ENCODE measurements at regions not wholly inside any gene's neighbourhood (a gene's known extent, or its start where the extent isn't known, plus 50 kb on each side); places are given as distances from the start of the nearest gene placed in this dataset.
A peak's percentile ranks its signal among the peaks of the same experiment; 100 is the strongest.

DNA sequence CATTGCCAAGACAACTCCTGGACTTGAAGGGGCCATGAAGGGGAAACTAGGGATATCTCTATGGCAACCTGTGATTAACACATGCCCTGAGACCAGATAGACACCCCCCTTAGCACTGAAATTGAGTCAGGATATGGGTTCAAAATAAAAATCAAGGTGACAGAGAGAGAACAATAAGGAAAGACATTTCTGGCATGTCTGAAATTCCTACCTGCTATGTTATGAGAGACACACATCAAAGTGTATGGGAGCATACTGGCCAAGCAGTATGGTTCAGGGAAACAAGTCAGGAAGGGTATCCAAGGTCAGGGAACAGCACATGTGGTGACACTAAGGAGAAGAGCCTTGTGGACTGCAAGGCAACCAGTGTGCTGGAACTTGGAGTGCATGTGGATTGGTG, 388.7 kb downstream of the SHQ1 start:
- Histone ChIP-seq H3K27ac (no peak overlapping the region), H3K27me3 (no peaks in the 10 kb centered on the region), H3K36me3 (no peaks in the 10 kb centered on the region), H3K9me3 (no peaks in the 10 kb centered on the region), H3K4me3 (no peak overlapping the region), H3K4me1 (peaks cover 0 to 8% (median 3%) of the 10 kb centered on the region in 4 donors)
- DNase-seq, result no peak
- no peak for TF ChIP-seq POLR2A (IDR thresholded peaks at IDR 0.05)
- TF ChIP-seq POLR2AphosphoS5 (IDR thresholded peaks at IDR 0.05), result no peak
- TF ChIP-seq, protein P1, sequence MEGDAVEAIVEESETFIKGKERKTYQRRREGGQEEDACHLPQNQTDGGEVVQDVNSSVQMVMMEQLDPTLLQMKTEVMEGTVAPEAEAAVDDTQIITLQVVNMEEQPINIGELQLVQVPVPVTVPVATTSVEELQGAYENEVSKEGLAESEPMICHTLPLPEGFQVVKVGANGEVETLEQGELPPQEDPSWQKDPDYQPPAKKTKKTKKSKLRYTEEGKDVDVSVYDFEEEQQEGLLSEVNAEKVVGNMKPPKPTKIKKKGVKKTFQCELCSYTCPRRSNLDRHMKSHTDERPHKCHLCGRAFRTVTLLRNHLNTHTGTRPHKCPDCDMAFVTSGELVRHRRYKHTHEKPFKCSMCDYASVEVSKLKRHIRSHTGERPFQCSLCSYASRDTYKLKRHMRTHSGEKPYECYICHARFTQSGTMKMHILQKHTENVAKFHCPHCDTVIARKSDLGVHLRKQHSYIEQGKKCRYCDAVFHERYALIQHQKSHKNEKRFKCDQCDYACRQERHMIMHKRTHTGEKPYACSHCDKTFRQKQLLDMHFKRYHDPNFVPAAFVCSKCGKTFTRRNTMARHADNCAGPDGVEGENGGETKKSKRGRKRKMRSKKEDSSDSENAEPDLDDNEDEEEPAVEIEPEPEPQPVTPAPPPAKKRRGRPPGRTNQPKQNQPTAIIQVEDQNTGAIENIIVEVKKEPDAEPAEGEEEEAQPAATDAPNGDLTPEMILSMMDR (IDR thresholded peaks at IDR 0.05), result no peak
- TF ChIP-seq EP300 (IDR thresholded peaks at IDR 0.05; ENCODE audit: low read depth), result no peak
- in situ Hi-C loops (cut with MboI; ENCODE audit: low pct_ligation_motif_present in 1 of 4, low pct_unique_long_range_greater_than_20kb in 1 of 4, low sequenced_read_pairs in 3 of 4), result no loop called here
- intact Hi-C loops (cut with DNase I; ENCODE audit: low total_unique reads), result no loop called here

DNA sequence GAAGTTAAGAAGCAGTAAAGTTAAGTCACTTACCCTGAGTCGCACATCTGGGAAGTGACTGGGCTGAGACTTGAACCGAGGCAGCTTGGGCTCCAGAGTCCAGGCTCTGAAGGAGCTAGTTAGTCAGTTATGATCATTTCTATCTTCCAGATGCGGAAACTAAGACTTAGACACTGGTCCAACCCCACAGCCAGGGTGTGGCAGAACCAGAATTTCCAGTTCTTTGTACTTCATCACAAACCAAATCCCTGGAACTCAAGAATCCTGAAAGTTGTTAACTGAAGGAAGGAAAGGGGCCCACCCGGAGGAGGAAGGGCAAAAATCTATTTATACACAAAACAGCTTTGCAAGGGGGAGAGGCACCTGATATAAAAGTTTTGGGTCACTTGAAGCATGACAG, 389.9 kb downstream of the SHQ1 start:
- WGBS, 2 donors (ENCODE audit: low coverage in 1 of 2), result 63 to 64% methylated on average over 2 to 4 of the region's 4 CpGs
- in situ Hi-C loops (cut with MboI; ENCODE audit: low pct_ligation_motif_present in 1 of 4, low pct_unique_long_range_greater_than_20kb in 1 of 4, low sequenced_read_pairs in 3 of 4) (no loop called here), intact Hi-C loops (cut with DNase I; ENCODE audit: low total_unique reads) (no loop called here)
- Histone ChIP-seq H3K27ac (peak overlapping the region; percentile 2 to 57 (median 18)), H3K27me3 (no peaks in the 10 kb centered on the region), H3K4me1 (peaks cover 0 to 8% (median 3%) of the 10 kb centered on the region in 4 donors), H3K36me3 (no peaks in the 10 kb centered on the region), H3K4me3 (no peak overlapping the region), H3K9me3 (no peaks in the 10 kb centered on the region)
- TF ChIP-seq POLR2AphosphoS5 (IDR thresholded peaks at IDR 0.05), result peak in 1 of 3 donors; percentile 43
- TF ChIP-seq, protein P1 (IDR thresholded peaks at IDR 0.05), result no peak
- no peak for TF ChIP-seq EP300 (IDR thresholded peaks at IDR 0.05; ENCODE audit: low read depth)
- DNase-seq, result peak; percentile 82

DNA sequence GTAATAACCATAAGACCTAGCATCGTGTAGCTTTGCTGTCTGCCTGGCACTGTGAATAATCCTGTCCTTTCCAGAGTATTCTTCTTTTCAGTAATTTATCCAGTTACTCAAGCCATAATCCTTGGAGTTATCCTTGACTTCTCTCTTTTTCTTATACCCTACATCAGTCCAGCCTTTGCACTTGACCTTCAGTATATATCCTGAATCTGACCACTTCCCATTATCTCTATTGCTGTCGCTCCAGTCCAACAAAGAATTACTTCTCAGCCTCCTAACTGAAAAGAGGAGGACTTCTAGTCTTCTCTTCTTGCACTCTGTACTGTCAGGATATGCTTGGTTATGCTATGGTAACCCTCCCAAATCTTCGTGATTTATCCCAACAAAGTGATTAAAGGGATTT, 393.8 kb downstream of the SHQ1 start:
- Histone ChIP-seq H3K36me3 (no peaks in the 10 kb centered on the region), H3K4me3 (no peak overlapping the region), H3K27me3 (no peaks in the 10 kb centered on the region), H3K9me3 (no peaks in the 10 kb centered on the region), H3K27ac (no peak overlapping the region), H3K4me1 (peaks cover 0 to 28% (median 14%) of the 10 kb centered on the region in 4 donors)
- 91 to 99% methylated on average over 3 of the region's 3 CpGs for WGBS, 2 donors (ENCODE audit: low coverage in 1 of 2)
- TF ChIP-seq, protein P1 (IDR thresholded peaks at IDR 0.05), result no peak
- TF ChIP-seq EP300 (IDR thresholded peaks at IDR 0.05; ENCODE audit: low read depth) (no peak), POLR2AphosphoS5 (IDR thresholded peaks at IDR 0.05) (no peak)
- intact Hi-C loops (cut with DNase I; ENCODE audit: low total_unique reads) (no loop called here), in situ Hi-C loops (cut with MboI; ENCODE audit: low pct_ligation_motif_present in 1 of 4, low pct_unique_long_range_greater_than_20kb in 1 of 4, low sequenced_read_pairs in 3 of 4) (no loop called here)
- no peak for DNase-seq

DNA sequence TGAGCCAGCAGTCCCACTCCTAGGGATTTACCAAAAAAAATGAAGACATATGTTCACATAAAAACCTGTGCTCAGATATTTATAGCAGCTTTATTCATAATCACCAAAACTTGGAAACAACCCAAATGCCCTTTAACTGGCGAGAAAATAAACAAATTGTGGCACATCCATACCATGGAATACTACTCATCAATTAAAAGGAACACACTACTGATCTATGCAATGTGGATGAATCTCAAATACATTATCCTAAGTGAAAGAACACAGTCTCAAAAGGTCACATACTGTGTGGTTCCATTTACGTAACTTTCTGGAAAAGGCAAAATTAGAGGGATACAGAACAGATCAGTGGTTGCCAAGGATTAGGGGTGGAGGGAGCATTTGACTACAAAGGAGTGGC, 394.5 kb downstream of the SHQ1 start:
- no peaks in the 10 kb centered on the region for H3K27me3 ChIP-seq
- 93 to 100% methylated on average over 1 to 2 of the region's 2 CpGs for WGBS, 2 donors (ENCODE audit: low coverage in 1 of 2)
- no peaks in the 10 kb centered on the region for H3K36me3 ChIP-seq
- intact Hi-C loops (cut with DNase I; ENCODE audit: low total_unique reads) (no loop called here), in situ Hi-C loops (cut with MboI; ENCODE audit: low pct_ligation_motif_present in 1 of 4, low pct_unique_long_range_greater_than_20kb in 1 of 4, low sequenced_read_pairs in 3 of 4) (no loop called here)
- no peak overlapping the region for H3K27ac ChIP-seq
- no peak for DNase-seq
- H3K4me3 ChIP-seq, result no peak overlapping the region
- H3K4me1 ChIP-seq, result peaks cover 0 to 27% (median 13%) of the 10 kb centered on the region in 4 donors
- no peaks in the 10 kb centered on the region for H3K9me3 ChIP-seq
- TF ChIP-seq POLR2A (IDR thresholded peaks at IDR 0.05) (no peak), POLR2AphosphoS5 (IDR thresholded peaks at IDR 0.05) (no peak), EP300 (IDR thresholded peaks at IDR 0.05; ENCODE audit: low read depth) (no peak)
- TF ChIP-seq, protein P1 (IDR thresholded peaks at IDR 0.05), result no peak

Data from transverse colon (tissue), 4 donors.